KMS-11 (cell line): ENCODE measurements at regions not wholly inside any gene's neighbourhood (a gene's known extent, or its start where the extent isn't known, plus 50 kb on each side); places are given as distances from the start of the nearest gene placed in this dataset.

ENCODE experiments used
- H2AFZ ChIP-seq: fragments of 200-600 bp; sonication (generic); 2 replicates; pipeline ENCODE4 v1.6.1; 2016; ENCODE audit warnings: antibody characterized with exemption, mixed run types, low read depth
- H3K27ac ChIP-seq: fragments of 200-600 bp; sonication (generic); 2 replicates; pipeline ENCODE4 v1.6.1; 2016; ENCODE audit warnings: mild to moderate bottlenecking, mixed run types
- H3K27me3 ChIP-seq: fragments of 200-600 bp; sonication (generic); 2 replicates; pipeline ENCODE4 v1.6.1; 2017; ENCODE audit warnings: mild to moderate bottlenecking, low read depth, mixed run types, moderate library complexity; ENCODE audit not compliant: insufficient read depth
- H3K36me3 ChIP-seq: fragments of 200-600 bp; sonication (generic); 2 replicates; pipeline ENCODE4 v1.6.1; 2017; ENCODE audit warnings: mild to moderate bottlenecking, mixed run types; ENCODE audit not compliant: insufficient read depth
- H3K4me1 ChIP-seq: fragments of 200-600 bp; sonication (generic); 2 replicates; pipeline ENCODE4 v1.6.1; 2016; ENCODE audit warnings: mild to moderate bottlenecking, low read depth, mixed run types; ENCODE audit not compliant: poor library complexity, severe bottlenecking
- H3K4me2 ChIP-seq: fragments of 200-600 bp; sonication (generic); 2 replicates; pipeline ENCODE4 v1.7.0; 2016; ENCODE audit warnings: mild to moderate bottlenecking, mixed run types
- H3K4me3 ChIP-seq: fragments of 200-600 bp; sonication (generic); IDR thresholded peaks from 2 replicates; pipeline ENCODE4 v1.6.1; 2017; ENCODE audit warnings: low read depth, low read length, mixed read lengths; ENCODE audit not compliant: insufficient read depth
- H3K79me2 ChIP-seq: fragments of 200-600 bp; sonication (generic); 2 replicates; pipeline ENCODE4 v1.6.1; 2016; ENCODE audit warnings: low read depth, mixed run types; ENCODE audit not compliant: insufficient read depth
- H3K9ac ChIP-seq: fragments of 200-600 bp; sonication (generic); 2 replicates; pipeline ENCODE4 v1.6.1; 2016; ENCODE audit warnings: mild to moderate bottlenecking, mixed run types
- H4K20me1 ChIP-seq: fragments of 200-600 bp; sonication (generic); 2 replicates; pipeline ENCODE4 v1.6.1; 2016; ENCODE audit warnings: mild to moderate bottlenecking, mixed run types; ENCODE audit not compliant: insufficient read depth
- TF ChIP-seq, protein P1 (sequence below): fragments of 200-600 bp; sonication (generic); conservative IDR thresholded peaks from 2 replicates; pipeline ENCODE4 v1.6.1; 2017; ENCODE audit warnings: low read depth, mild to moderate bottlenecking, antibody characterized with exemption, low read length, moderate library complexity, mixed read lengths

DNA sequence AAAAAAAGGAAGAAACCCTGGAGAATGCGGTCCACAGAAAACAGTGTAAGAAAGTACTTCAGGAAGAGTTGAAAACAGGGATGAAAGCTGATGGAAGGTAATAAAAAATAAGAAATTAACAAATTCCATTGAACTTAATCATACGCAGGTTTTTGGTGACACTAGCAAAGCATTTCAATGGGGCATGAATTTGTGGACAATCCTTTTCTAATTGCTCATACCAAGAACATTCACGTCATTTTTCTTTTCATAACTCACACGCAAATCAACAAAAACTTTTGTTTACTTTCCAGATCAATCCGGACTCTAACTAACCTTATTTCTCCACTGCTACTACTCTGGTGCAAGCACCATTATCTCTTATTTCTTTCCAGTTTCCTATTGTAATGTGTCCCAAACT, 1195.0 kb downstream of the SLITRK5 start:
- H3K27me3 ChIP-seq, result no peaks in the 10 kb centered on the region
- H3K4me2 ChIP-seq, result no peak overlapping the region
- no peak overlapping the region for H3K4me3 ChIP-seq
- TF ChIP-seq, protein P1, sequence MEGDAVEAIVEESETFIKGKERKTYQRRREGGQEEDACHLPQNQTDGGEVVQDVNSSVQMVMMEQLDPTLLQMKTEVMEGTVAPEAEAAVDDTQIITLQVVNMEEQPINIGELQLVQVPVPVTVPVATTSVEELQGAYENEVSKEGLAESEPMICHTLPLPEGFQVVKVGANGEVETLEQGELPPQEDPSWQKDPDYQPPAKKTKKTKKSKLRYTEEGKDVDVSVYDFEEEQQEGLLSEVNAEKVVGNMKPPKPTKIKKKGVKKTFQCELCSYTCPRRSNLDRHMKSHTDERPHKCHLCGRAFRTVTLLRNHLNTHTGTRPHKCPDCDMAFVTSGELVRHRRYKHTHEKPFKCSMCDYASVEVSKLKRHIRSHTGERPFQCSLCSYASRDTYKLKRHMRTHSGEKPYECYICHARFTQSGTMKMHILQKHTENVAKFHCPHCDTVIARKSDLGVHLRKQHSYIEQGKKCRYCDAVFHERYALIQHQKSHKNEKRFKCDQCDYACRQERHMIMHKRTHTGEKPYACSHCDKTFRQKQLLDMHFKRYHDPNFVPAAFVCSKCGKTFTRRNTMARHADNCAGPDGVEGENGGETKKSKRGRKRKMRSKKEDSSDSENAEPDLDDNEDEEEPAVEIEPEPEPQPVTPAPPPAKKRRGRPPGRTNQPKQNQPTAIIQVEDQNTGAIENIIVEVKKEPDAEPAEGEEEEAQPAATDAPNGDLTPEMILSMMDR, result no peak
- no peaks in the 10 kb centered on the region for H3K79me2 ChIP-seq
- no peaks in the 10 kb centered on the region for H4K20me1 ChIP-seq
- H2AFZ ChIP-seq, result no peak overlapping the region
- no peak overlapping the region for H3K9ac ChIP-seq
- no peaks in the 10 kb centered on the region for H3K4me1 ChIP-seq
- H3K36me3 ChIP-seq, result no peaks in the 10 kb centered on the region
- H3K27ac ChIP-seq, result no peak overlapping the region

- no peak overlapping the region for H3K4me3 ChIP-seq
- no peaks in the 10 kb centered on the region for H4K20me1 ChIP-seq
- H3K4me1 ChIP-seq, result no peaks in the 10 kb centered on the region
- H3K27ac ChIP-seq, result no peak overlapping the region
- no peak overlapping the region for H2AFZ ChIP-seq
- no peak overlapping the region for H3K4me2 ChIP-seq
- no peaks in the 10 kb centered on the region for H3K27me3 ChIP-seq
- no peaks in the 10 kb centered on the region for H3K79me2 ChIP-seq
- H3K36me3 ChIP-seq, result no peaks in the 10 kb centered on the region
- no peak overlapping the region for H3K9ac ChIP-seq
- TF ChIP-seq, protein P1, result no peak
Observed at GRCh38 chr13:88883741-88884140, 1212.6 kb downstream of the SLITRK5 start.

DNA sequence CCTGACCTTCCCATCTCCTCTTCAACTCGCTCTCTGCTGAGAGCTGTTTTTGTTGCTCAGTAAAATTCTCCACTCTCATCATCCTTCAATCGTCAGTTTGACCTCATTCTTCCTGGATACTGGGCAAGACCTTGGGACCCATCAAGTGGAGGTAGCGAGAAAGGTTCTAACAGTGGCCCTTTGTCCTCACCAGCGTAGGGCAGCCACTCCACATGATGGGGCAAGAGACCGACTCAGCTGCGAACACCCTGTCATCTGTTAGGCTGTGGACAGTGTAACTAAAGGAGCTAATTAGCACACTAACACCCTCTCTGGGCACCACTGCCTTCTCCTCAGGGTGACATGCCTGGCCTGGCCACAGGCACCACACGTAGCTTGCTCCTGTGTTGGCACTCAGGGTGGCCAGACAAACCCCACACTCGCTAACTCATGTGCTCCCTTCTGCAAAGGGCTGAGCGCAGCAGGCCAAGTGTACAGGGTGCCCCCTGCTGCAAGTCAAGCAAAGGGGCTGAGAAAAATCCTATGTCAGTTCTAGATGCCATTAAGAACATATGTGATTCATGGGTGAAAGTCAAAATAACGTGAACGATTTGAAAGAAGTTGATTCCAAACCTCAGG, 1216.0 kb downstream of the SLITRK5 start:
- no peaks in the 10 kb centered on the region for H3K4me1 ChIP-seq
- no peaks in the 10 kb centered on the region for H3K79me2 ChIP-seq
- H3K27me3 ChIP-seq, result no peaks in the 10 kb centered on the region
- H3K9ac ChIP-seq, result no peak overlapping the region
- TF ChIP-seq, protein P1, result no peak
- H3K36me3 ChIP-seq, result no peaks in the 10 kb centered on the region
- no peaks in the 10 kb centered on the region for H4K20me1 ChIP-seq
- no peak overlapping the region for H3K4me2 ChIP-seq
- H3K27ac ChIP-seq, result no peak overlapping the region
- no peak overlapping the region for H3K4me3 ChIP-seq
- H2AFZ ChIP-seq, result no peak overlapping the region

- Histone ChIP-seq H3K36me3 (no peaks in the 10 kb centered on the region), H3K9ac (no peak overlapping the region), H3K4me1 (no peaks in the 10 kb centered on the region), H3K4me3 (no peak overlapping the region), H2AFZ (no peak overlapping the region), H4K20me1 (no peaks in the 10 kb centered on the region), H3K27ac (no peak overlapping the region), H3K27me3 (no peaks in the 10 kb centered on the region), H3K79me2 (no peaks in the 10 kb centered on the region), H3K4me2 (no peak overlapping the region)
- TF ChIP-seq, protein P1, result no peak
Observed at GRCh38 chr13:88895261-88895941, 1224.2 kb downstream of the SLITRK5 start.
